A549 (cell line): ENCODE measurements at regions not wholly inside any gene's neighbourhood (a gene's known extent, or its start where the extent isn't known, plus 50 kb on each side); places are given as distances from the start of the nearest gene placed in this dataset.
"Not testable (repeated sequence)": the region's sequence is repeated elsewhere in the genome, so short reads cannot be mapped to it uniquely, and the experiment has no call there.

Experiments
- ATAC-seq, 2 experiments: fragments of 200-7000 bp in 1 of 2; fragments of >200 bp in 1 of 2; cut with Nextera tagmentation in 1 of 2; cut with Tn5 transposase in 1 of 2; 3 replicates each; pipeline versions ENCODE4 v1.8.0 to v1.9.1; 2018 to 2020; ENCODE audit warnings: mild to moderate bottlenecking in 1 of 2, moderate library complexity in 1 of 2
- CTCF ChIA-PET: fragments of 300-600 bp; sonication (Branson Sonifier 250); formaldehyde crosslinking; extraction: SDS; loops from one replicate; lab custom pipeline; 2021; ENCODE audit warnings: antibody characterized with exemption, inconsistent platforms; lab: Yijun Ruan, JAX
- POLR2A ChIA-PET: fragments of 350-600 bp; formaldehyde crosslinking; extraction: SDS; loops from one replicate; lab custom pipeline; 2021; ENCODE audit warnings: antibody characterized with exemption, inconsistent platforms; lab: Yijun Ruan, JAX
- DNase-seq, 2 experiments: peaks; one replicate each; pipeline versions ENCODE4 v3.0.0 to v3.0.0-alpha.2; 2011 to 2016; ENCODE audit warnings: low read depth in 1 of 2, low spot score in 1 of 2
- FAIRE-seq: peaks from 2 replicates; lab custom pipeline; 2011; peaks lifted over from hg19 to GRCh38; lab: Jason Lieb, UNC
- H3K27ac ChIP-seq, 2 experiments: fragments of >200 bp; sonication (Bioruptor Twin); formaldehyde crosslinking; 3 replicates each; pipeline ENCODE4 v1.5.1; 2016 to 2017
- H3K4me1 ChIP-seq: fragments of >200 bp; sonication (Bioruptor Twin); formaldehyde crosslinking; 3 replicates; pipeline ENCODE4 v1.6.1; 2016
- H3K4me2 ChIP-seq: fragments of >200 bp; sonication (Bioruptor Twin); formaldehyde crosslinking; 3 replicates; pipeline ENCODE4 v1.6.1; 2016
- H3K4me3 ChIP-seq: fragments of >200 bp; sonication (Bioruptor Twin); formaldehyde crosslinking; 3 replicates; pipeline ENCODE4 v1.5.1; 2016
- H3K9me3 ChIP-seq: fragments of >200 bp; sonication (Bioruptor Twin); formaldehyde crosslinking; 3 replicates; pipeline ENCODE4 v1.6.1; 2016
- CHD2 ChIP-seq: fragments of 150-350 bp; IDR thresholded peaks from 2 replicates; pipeline ENCODE4 v1.6.1; 2014; ENCODE audit warnings: low read length; ENCODE audit not compliant: partially characterized antibody
- CTCF ChIP-seq: fragments of >200 bp; sonication (Bioruptor Twin); formaldehyde crosslinking; IDR thresholded peaks from 3 replicates; pipeline ENCODE4 v1.5.1; 2016
- EP300 ChIP-seq, 2 experiments: fragments of >200 bp; sonication (Bioruptor Twin); formaldehyde crosslinking; IDR thresholded peaks; 2 replicates in 1 of 2; 3 replicates in 1 of 2; pipeline ENCODE4 v1.6.1; 2016 to 2017
- ESRRA ChIP-seq: fragments of 150-350 bp; IDR thresholded peaks from 2 replicates; pipeline ENCODE4 v1.6.1; 2014; ENCODE audit warnings: mild to moderate bottlenecking, low read length, borderline replicate concordance
- FOSB ChIP-seq: fragments of 250-450 bp; sonication (Bioruptor Pico); IDR thresholded peaks from 2 replicates; pipeline ENCODE4 v1.5.0; 2020; ENCODE audit warnings: mild to moderate bottlenecking, moderate library complexity
- GATA3 ChIP-seq: IDR thresholded peaks from 2 replicates; pipeline ENCODE4 v1.6.1; 2012; ENCODE audit warnings: borderline replicate concordance
- HDAC2 ChIP-seq: fragments of 200-600 bp; sonication (generic); IDR thresholded peaks from 2 replicates; pipeline ENCODE4 v1.6.1; 2016
- HES2 ChIP-seq: fragments of >200 bp; sonication (Bioruptor Twin); formaldehyde crosslinking; IDR thresholded peaks from 2 replicates; pipeline ENCODE4 v1.6.1; 2016
- HMGXB4 ChIP-seq: fragments of 250-450 bp; sonication (Bioruptor Pico); IDR thresholded peaks from 2 replicates; pipeline ENCODE4 v1.5.0; 2021; ENCODE audit warnings: mild to moderate bottlenecking, moderate library complexity, borderline replicate concordance
- MAFK ChIP-seq: fragments of 450-650 bp; IDR thresholded peaks from 2 replicates; pipeline ENCODE4 v1.6.1; 2014; ENCODE audit not compliant: partially characterized antibody
- NFE2L2 ChIP-seq: fragments of 150-350 bp; conservative IDR thresholded peaks from 2 replicates; pipeline ENCODE4 v1.6.1; 2014; ENCODE audit warnings: low read length
- TFCP2L1 ChIP-seq: fragments of 250-450 bp; sonication (Bioruptor Pico); IDR thresholded peaks from 2 replicates; pipeline ENCODE4 v1.5.0; 2021; ENCODE audit warnings: mild to moderate bottlenecking
- TP53 ChIP-seq: fragments of 250-450 bp; sonication (Bioruptor Pico); IDR thresholded peaks from 2 replicates; pipeline ENCODE4 v1.5.0; 2021; ENCODE audit warnings: mild to moderate bottlenecking, moderate library complexity
- ZC3H11A ChIP-seq: fragments of 450-650 bp; IDR thresholded peaks from 2 replicates; pipeline ENCODE4 v1.6.1; 2014; ENCODE audit warnings: antibody characterized with exemption, mild to moderate bottlenecking
- ZFP36 ChIP-seq: fragments of 450-650 bp; IDR thresholded peaks from 2 replicates; pipeline ENCODE4 v1.6.1; 2014; ENCODE audit warnings: borderline replicate concordance; ENCODE audit not compliant: partially characterized antibody
- ZSCAN20 ChIP-seq: fragments of 250-450 bp; sonication (Bioruptor Pico); IDR thresholded peaks from 2 replicates; pipeline ENCODE4 v1.8.0; 2022; ENCODE audit warnings: mild to moderate bottlenecking, moderate library complexity
- WGBS: methylation state at CpG from one replicate; pipeline ENCODE4 v1.1.6; 2017; ENCODE audit errors: missing lambda C conversion rate; 5-methylcytosine and 5-hydroxymethylcytosine counted together
- TF ChIP-seq, protein P1 (sequence below): fragments of 450-650 bp; IDR thresholded peaks from 2 replicates; pipeline ENCODE4 v1.6.1; 2014; ENCODE audit warnings: antibody characterized with exemption

- no peak overlapping the region for H3K4me2 ChIP-seq
- POLR2A ChIA-PET, result no interaction called here
- DNase-seq (no peak), ATAC-seq (no peak), FAIRE-seq (no peak)
- H3K27ac ChIP-seq, result no peak overlapping the region
- H3K4me3 ChIP-seq, result no peak overlapping the region
- CTCF ChIA-PET, result interaction anchor here (1.0 kb wide), 1 partner anchor 14 kb away, joined by 3 read pairs; no protein-coding TSS in a partner anchor
- H3K9me3 ChIP-seq, result no peaks in the 10 kb centered on the region; the same call in 2 of the 3 replicates
- TF ChIP-seq CHD2 (no peak), HMGXB4 (CRISPR knock-in tag) (no peak), MAFK (no peak), HDAC2 (no peak), CTCF (no peak), EP300 (IDR thresholded peaks at IDR 0.05) (no peak), NFE2L2 (no peak), ZFP36 (no peak), HES2 (no peak), TFCP2L1 (CRISPR knock-in tag) (no peak)
- TF ChIP-seq, all 56 proteins: peak for 0
- H3K4me1 ChIP-seq, result no peaks in the 10 kb centered on the region
- WGBS, result 49% methylated on average over 6 of the region's 6 CpGs
Observed at GRCh38 chr7:115208710-115209560, 287.0 kb downstream of the MDFIC start.

GRCh38 chr7:115206374-115206773 is 284.5 kb downstream of the MDFIC start:
- FAIRE-seq, DNase-seq, H3K4me3 ChIP-seq, H3K27ac ChIP-seq, ATAC-seq, H3K4me2 ChIP-seq, CTCF ChIA-PET, POLR2A ChIA-PET, H3K9me3 ChIP-seq, H3K4me1 ChIP-seq: not testable (repeated sequence)
- WGBS, result 18% methylated on average over 2 of the region's 2 CpGs

DNA sequence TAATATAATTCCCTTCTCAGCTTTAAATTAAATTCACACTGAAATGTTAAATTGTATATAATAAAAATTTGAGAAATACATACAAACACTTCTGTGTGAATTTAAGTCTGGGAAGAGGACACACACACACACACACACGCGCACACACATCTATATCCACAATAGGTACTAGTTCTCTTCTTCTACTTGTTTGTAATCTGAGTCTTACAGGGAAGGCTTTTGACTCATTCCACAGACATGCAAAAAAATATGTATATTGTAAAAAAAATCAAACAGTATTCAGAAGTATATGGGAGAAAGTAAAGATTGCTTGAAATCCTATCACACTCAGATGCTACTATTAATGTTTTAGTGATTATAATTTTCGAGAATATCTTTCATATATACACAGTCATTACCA is 276.2 kb downstream of the MDFIC start:
- ChIA-PET CTCF (no interaction called here), POLR2A (no interaction called here)
- H3K9me3 ChIP-seq, result no peaks in the 10 kb centered on the region
- TF ChIP-seq TP53 (no peak), FOSB (CRISPR knock-in tag) (no peak), ZC3H11A (no peak), GATA3 (no peak), ESRRA (no peak)
- H3K4me1 ChIP-seq, result no peaks in the 10 kb centered on the region
- no peak for FAIRE-seq
- no peak overlapping the region for H3K4me3 ChIP-seq
- H3K27ac ChIP-seq, result no peak overlapping the region
- WGBS, result 61% methylated on average over 3 of the region's 3 CpGs
- H3K4me2 ChIP-seq, result no peak overlapping the region
- DNase-seq, result no peak
- ATAC-seq, result no peak

DNA sequence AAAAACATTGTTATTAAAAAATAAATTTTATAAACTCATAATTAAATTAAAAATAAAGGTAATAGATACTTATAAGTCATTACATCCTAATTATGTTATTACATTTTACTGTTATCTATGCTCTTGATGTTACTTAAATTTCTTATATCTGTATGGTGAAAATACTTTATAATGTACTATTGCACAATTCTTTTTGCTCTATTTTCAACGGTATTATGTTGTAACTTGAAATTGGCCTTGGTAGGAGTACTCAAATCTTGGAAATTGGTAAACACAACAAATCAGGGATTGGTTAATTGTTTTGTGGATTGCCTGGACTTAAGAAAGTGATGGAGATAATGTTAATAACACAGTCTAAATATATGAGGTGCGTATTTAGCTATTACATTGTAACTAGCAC is 273.3 kb downstream of the MDFIC start:
- CTCF ChIA-PET, result no interaction called here
- no peak overlapping the region for H3K27ac ChIP-seq
- no peak overlapping the region for H3K4me3 ChIP-seq
- TF ChIP-seq MAFK (no peak), HMGXB4 (CRISPR knock-in tag) (no peak), CHD2 (no peak), ZSCAN20 (CRISPR knock-in tag) (no peak)
- TF ChIP-seq, protein P1, sequence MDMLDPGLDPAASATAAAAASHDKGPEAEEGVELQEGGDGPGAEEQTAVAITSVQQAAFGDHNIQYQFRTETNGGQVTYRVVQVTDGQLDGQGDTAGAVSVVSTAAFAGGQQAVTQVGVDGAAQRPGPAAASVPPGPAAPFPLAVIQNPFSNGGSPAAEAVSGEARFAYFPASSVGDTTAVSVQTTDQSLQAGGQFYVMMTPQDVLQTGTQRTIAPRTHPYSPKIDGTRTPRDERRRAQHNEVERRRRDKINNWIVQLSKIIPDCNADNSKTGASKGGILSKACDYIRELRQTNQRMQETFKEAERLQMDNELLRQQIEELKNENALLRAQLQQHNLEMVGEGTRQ, result no peak
- ATAC-seq (no peak), FAIRE-seq (no peak), DNase-seq (no peak)
- no peaks in the 10 kb centered on the region for H3K4me1 ChIP-seq
- POLR2A ChIA-PET, result no interaction called here
- 54% methylated on average over 2 of the region's 2 CpGs for WGBS
- H3K4me2 ChIP-seq, result no peak overlapping the region
- H3K9me3 ChIP-seq, result no peaks in the 10 kb centered on the region
